HG03460 (cell line): ENCODE measurements at regions not wholly inside any gene's neighbourhood (a gene's known extent, or its start where the extent isn't known, plus 50 kb on each side); places are given as distances from the start of the nearest gene placed in this dataset.
A peak's percentile ranks its signal among the peaks of the same experiment; 100 is the strongest.
"Not testable (repeated sequence)": the region's sequence is repeated elsewhere in the genome, so short reads cannot be mapped to it uniquely, and the experiment has no call there.

ENCODE experiments used
- ATAC-seq: cut with Tn5 transposase; IDR thresholded peaks from one replicate; pipeline ENCODE4 v1.9.1; 2021; ENCODE audit not compliant: unreplicated experiment

- peak; percentile 66 for ATAC-seq
Measured at GRCh38 chr1:241447031-241447644, 72.4 kb downstream of the FH start.

- no peak for ATAC-seq
Measured at GRCh38 chr1:241444836-241445235, 74.7 kb downstream of the FH start.

- no peak for ATAC-seq
Measured at GRCh38 chr1:241443561-241443960, 76.0 kb downstream of the FH start.

- no peak for ATAC-seq
Measured at GRCh38 chr1:241442686-241443085, 76.9 kb downstream of the FH start.

- no peak for ATAC-seq
Measured at GRCh38 chr1:241440904-241441303, 78.7 kb downstream of the FH start.

- ATAC-seq: not testable (repeated sequence)
Measured at GRCh38 chr1:241438686-241439085, 80.9 kb downstream of the FH start.

GRCh38 chr1:241432241-241432640 is 75.2 kb upstream of the RGS7 start:
- ATAC-seq: no peak

- not testable (repeated sequence) for ATAC-seq
Measured at GRCh38 chr1:241425091-241425490, 68.1 kb upstream of the RGS7 start.

GRCh38 chr1:241424480-241424971 is 67.5 kb upstream of the RGS7 start:
- peak; percentile 4 for ATAC-seq

- peak; percentile 89 for ATAC-seq
Measured at GRCh38 chr1:241423541-241424479, 66.8 kb upstream of the RGS7 start.

GRCh38 chr1:241422470-241422869 is 65.5 kb upstream of the RGS7 start:
- ATAC-seq: no peak

- ATAC-seq: no peak
Measured at GRCh38 chr1:241419986-241420385, 63.0 kb upstream of the RGS7 start.

- no peak for ATAC-seq
Measured at GRCh38 chr1:241417258-241417657, 60.3 kb upstream of the RGS7 start.

GRCh38 chr1:241413974-241414373 is 57.0 kb upstream of the RGS7 start:
- no peak for ATAC-seq

GRCh38 chr1:241413386-241413785 is 56.4 kb upstream of the RGS7 start:
- peak; percentile 46 for ATAC-seq

- no peak for ATAC-seq
Measured at GRCh38 chr1:241412646-241413045, 55.6 kb upstream of the RGS7 start.

GRCh38 chr1:241411776-241412338 is 54.9 kb upstream of the RGS7 start:
- no peak for ATAC-seq

GRCh38 chr1:241411056-241411775 is 54.2 kb upstream of the RGS7 start:
- ATAC-seq: no peak

- no peak for ATAC-seq
Measured at GRCh38 chr1:241408170-241408569, 51.2 kb upstream of the RGS7 start.
